BJ (cell line): ENCODE measurements at regions not wholly inside any gene's neighbourhood (a gene's known extent, or its start where the extent isn't known, plus 50 kb on each side); places are given as distances from the start of the nearest gene placed in this dataset.

Experiments
- CTCF ChIA-PET: fragments of 350-600 bp; formaldehyde crosslinking; extraction: SDS; loops from one replicate; lab custom pipeline; 2021; ENCODE audit warnings: antibody characterized with exemption, inconsistent platforms; lab: Yijun Ruan, JAX
- POLR2A ChIA-PET: fragments of 300-600 bp; sonication (Branson Sonifier 250); formaldehyde crosslinking; extraction: SDS; loops from one replicate; lab custom pipeline; 2021; ENCODE audit warnings: antibody characterized with exemption; lab: Charles Lee
- DNase-seq: peaks from one replicate; pipeline ENCODE4 v3.0.0-alpha.2; 2011; ENCODE audit warnings: low read depth
- H3K27me3 ChIP-seq: 2 replicates; pipeline ENCODE4 v1.6.0; 2011; ENCODE audit warnings: low read length; ENCODE audit not compliant: control insufficient read depth, insufficient read depth
- H3K36me3 ChIP-seq: 2 replicates; pipeline ENCODE4 v1.5.1; 2011; ENCODE audit warnings: low read length; ENCODE audit not compliant: control insufficient read depth, insufficient read depth
- H3K4me3 ChIP-seq: 2 replicates; pipeline ENCODE4 v1.5.1; 2011; ENCODE audit warnings: low read depth, mild to moderate bottlenecking, control low read depth, low read length
- CTCF ChIP-seq: IDR thresholded peaks from 2 replicates; pipeline ENCODE4 v1.5.1; 2011; ENCODE audit warnings: low read depth, mild to moderate bottlenecking, control low read depth, inconsistent platforms, low read length, moderate library complexity; ENCODE audit not compliant: insufficient read depth

DNA sequence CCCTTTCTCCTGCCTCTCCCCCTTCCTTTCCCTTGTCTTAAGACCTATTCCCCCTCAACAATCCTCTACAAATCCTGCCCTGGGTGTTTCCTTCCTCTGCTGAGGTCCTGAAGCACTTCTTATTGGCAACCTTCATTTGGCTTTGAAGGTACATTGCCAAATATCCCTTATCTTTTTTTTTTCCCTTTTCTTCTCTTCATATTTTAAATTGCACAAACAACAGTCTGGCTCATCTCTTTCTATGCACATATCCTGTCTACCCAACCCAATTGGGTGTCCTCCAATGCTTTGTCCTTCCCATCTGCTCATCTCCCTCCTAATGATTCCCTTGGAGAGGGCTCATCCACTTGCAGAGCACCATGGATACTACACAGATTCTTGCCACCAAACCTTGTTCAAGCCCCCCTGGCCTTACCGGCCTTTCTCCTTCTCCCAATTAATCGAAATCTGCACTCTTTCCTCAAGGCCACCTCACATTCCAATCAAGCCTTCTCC is 537.9 kb upstream of the JARID2 start:
- TF ChIP-seq CTCF = no peak
- Histone ChIP-seq H3K4me3 (no peak overlapping the region), H3K27me3 (no peaks in the 10 kb centered on the region), H3K36me3 (no peaks in the 10 kb centered on the region)
- ChIA-PET CTCF (no interaction called here), POLR2A (no interaction called here)
- DNase-seq = no peak

GRCh38 chr6:14709066-14709670 is 536.7 kb upstream of the JARID2 start:
- no peak for TF ChIP-seq CTCF
- Histone ChIP-seq H3K27me3 (no peaks in the 10 kb centered on the region), H3K4me3 (no peak overlapping the region), H3K36me3 (no peaks in the 10 kb centered on the region)
- DNase-seq = no peak
- POLR2A ChIA-PET = no interaction called here
- CTCF ChIA-PET = no interaction called here

- Histone ChIP-seq H3K4me3 (no peak overlapping the region), H3K27me3 (no peaks in the 10 kb centered on the region), H3K36me3 (no peaks in the 10 kb centered on the region)
- no peak for TF ChIP-seq CTCF
- DNase-seq = no peak
- POLR2A ChIA-PET = no interaction called here
- CTCF ChIA-PET = interaction anchor here (2.1 kb wide), 1 partner anchor 11 kb away, joined by 5 read pairs; no protein-coding TSS in a partner anchor
Observed at GRCh38 chr6:14709900-14710299, 536.0 kb upstream of the JARID2 start.

GRCh38 chr6:14710421-14710820 is 535.4 kb upstream of the JARID2 start:
- no peaks in the 10 kb centered on the region for H3K27me3 ChIP-seq
- no peaks in the 10 kb centered on the region for H3K36me3 ChIP-seq
- no peak overlapping the region for H3K4me3 ChIP-seq
- ChIA-PET POLR2A (no interaction called here), CTCF (interaction anchor here (1.4 to 2.1 kb wide), 3 partner anchors 9 to 499 kb away, joined by 3 to 10 read pairs (median 5); no protein-coding TSS in a partner anchor)
- no peak for DNase-seq
- TF ChIP-seq CTCF = no peak

GRCh38 chr6:14711056-14711703 is 534.7 kb upstream of the JARID2 start:
- Histone ChIP-seq H3K36me3 (no peaks in the 10 kb centered on the region), H3K27me3 (no peaks in the 10 kb centered on the region), H3K4me3 (no peak overlapping the region)
- peak; percentile 59 for TF ChIP-seq CTCF
- DNase-seq = peak; percentile 59
- ChIA-PET CTCF (interaction anchor here (1.1 to 2.1 kb wide), 4 partner anchors 10 to 500 kb away, joined by 3 to 10 read pairs (median 4); no protein-coding TSS in a partner anchor), POLR2A (interaction anchor here (0.5 kb wide), 1 partner anchor 190 kb away, joined by 5 read pairs; no protein-coding TSS in a partner anchor)
